H9 (cell line): ENCODE measurements at regions not wholly inside any gene's neighbourhood (a gene's known extent, or its start where the extent isn't known, plus 50 kb on each side); places are given as distances from the start of the nearest gene placed in this dataset.

ENCODE experiments used
- DNase-seq: peaks from one replicate; pipeline ENCODE4 v3.0.0-alpha.2; 2017
- H2AFZ ChIP-seq: one replicate; pipeline ENCODE4 v1.6.1; 2013; ENCODE audit warnings: mild to moderate bottlenecking, low read length, control low read depth, moderate library complexity
- H2AK5ac ChIP-seq: 2 replicates; pipeline ENCODE4 v1.6.1; 2013; ENCODE audit warnings: low read length, control low read depth, mixed read lengths; ENCODE audit not compliant: insufficient read length
- H2BK120ac ChIP-seq: one replicate; pipeline ENCODE4 v1.6.1; 2013; ENCODE audit warnings: low read depth, mild to moderate bottlenecking, low read length, control low read depth, inconsistent platforms; ENCODE audit not compliant: poor library complexity, severe bottlenecking
- H2BK12ac ChIP-seq: 2 replicates; pipeline ENCODE4 v1.6.1; 2013; ENCODE audit warnings: low read length, control low read depth, mixed read lengths, low read depth; ENCODE audit not compliant: insufficient read length
- H2BK15ac ChIP-seq: 2 replicates; pipeline ENCODE4 v1.6.1; 2013; ENCODE audit warnings: low read depth, low read length, control low read depth
- H2BK20ac ChIP-seq: one replicate; pipeline ENCODE4 v1.6.1; 2013; ENCODE audit warnings: low read depth, mild to moderate bottlenecking, low read length, control low read depth, inconsistent platforms; ENCODE audit not compliant: poor library complexity, severe bottlenecking
- H2BK5ac ChIP-seq: 2 replicates; pipeline ENCODE4 v1.6.1; 2013; ENCODE audit warnings: low read length, control low read depth, mixed read lengths; ENCODE audit not compliant: insufficient read length
- H3K14ac ChIP-seq: 2 replicates; pipeline ENCODE4 v1.6.1; 2013; ENCODE audit warnings: low read length, control low read depth; ENCODE audit not compliant: insufficient read depth
- H3K18ac ChIP-seq: 2 replicates; pipeline ENCODE4 v1.6.1; 2013; ENCODE audit warnings: low read depth, mild to moderate bottlenecking, mixed read lengths, low read length, control low read depth; ENCODE audit not compliant: insufficient read length
- H3K23ac ChIP-seq: 2 replicates; pipeline ENCODE4 v1.6.1; 2013; ENCODE audit warnings: low read length, control low read depth, mixed read lengths, low read depth; ENCODE audit not compliant: insufficient read length
- H3K23me2 ChIP-seq: 2 replicates; pipeline ENCODE4 v1.6.1; 2013; ENCODE audit warnings: low read depth, mild to moderate bottlenecking, mixed read lengths, low read length, control low read depth; ENCODE audit not compliant: insufficient read length, poor library complexity, severe bottlenecking
- H3K27ac ChIP-seq: 2 replicates; pipeline ENCODE4 v1.5.1; 2013; ENCODE audit warnings: low read length, control low read depth, mixed read lengths, low read depth; ENCODE audit not compliant: insufficient read length
- H3K27me3 ChIP-seq: 2 replicates; pipeline ENCODE4 v1.6.1; 2013; ENCODE audit warnings: low read length, control low read depth, inconsistent platforms; ENCODE audit not compliant: insufficient read depth
- H3K4ac ChIP-seq: 2 replicates; pipeline ENCODE4 v1.6.1; 2013; ENCODE audit warnings: low read depth, mild to moderate bottlenecking, control low read depth, inconsistent platforms, low read length, moderate library complexity
- H3K4me1 ChIP-seq: 2 replicates; pipeline ENCODE4 v1.6.1; 2013; ENCODE audit warnings: low read length, control low read depth, inconsistent platforms; ENCODE audit not compliant: insufficient read depth
- H3K4me2 ChIP-seq: 2 replicates; pipeline ENCODE4 v1.6.1; 2013; ENCODE audit warnings: low read length, control low read depth, mixed read lengths; ENCODE audit not compliant: insufficient read length, insufficient read depth
- H3K56ac ChIP-seq: 2 replicates; pipeline ENCODE4 v1.6.1; 2013; ENCODE audit warnings: low read depth, mild to moderate bottlenecking, mixed read lengths, low read length, control low read depth; ENCODE audit not compliant: insufficient read length
- H3K79me1 ChIP-seq: 2 replicates; pipeline ENCODE4 v1.6.1; 2013; ENCODE audit warnings: low read depth, mild to moderate bottlenecking, moderate library complexity, low read length, control low read depth, inconsistent platforms; ENCODE audit not compliant: insufficient read depth, poor library complexity, severe bottlenecking
- H3K79me2 ChIP-seq: 2 replicates; pipeline ENCODE4 v1.6.1; 2013; ENCODE audit warnings: low read length, control low read depth, inconsistent platforms; ENCODE audit not compliant: insufficient read depth
- H3K9ac ChIP-seq: 2 replicates; pipeline ENCODE4 v1.6.1; 2013; ENCODE audit warnings: low read length, control low read depth, mixed read lengths; ENCODE audit not compliant: insufficient read length; ENCODE audit errors: extremely low read depth
- H3K9me3 ChIP-seq: one replicate; pipeline ENCODE4 v1.6.1; 2013; ENCODE audit warnings: low read depth, low read length, inconsistent platforms; ENCODE audit not compliant: control insufficient read depth
- H3T11ph ChIP-seq: one replicate; pipeline ENCODE4 v1.6.1; 2013; ENCODE audit warnings: mild to moderate bottlenecking, low read length, control low read depth, inconsistent platforms
- H4K20me1 ChIP-seq: one replicate; pipeline ENCODE4 v1.6.1; 2013; ENCODE audit not compliant: control insufficient read depth, insufficient read length, insufficient read depth
- H4K5ac ChIP-seq: 2 replicates; pipeline ENCODE4 v1.6.1; 2013; ENCODE audit warnings: low read depth, mild to moderate bottlenecking, mixed read lengths, low read length, control low read depth; ENCODE audit not compliant: insufficient read length
- H4K8ac ChIP-seq: replicated peaks from 2 replicates; pipeline ENCODE4 v1.6.1; 2013; ENCODE audit warnings: low read length, control low read depth, mixed read lengths, low read depth; ENCODE audit not compliant: insufficient read length
- H4K91ac ChIP-seq: 2 replicates; pipeline ENCODE4 v1.6.1; 2013; ENCODE audit warnings: low read depth, mild to moderate bottlenecking, moderate library complexity, mixed read lengths, low read length, control low read depth; ENCODE audit not compliant: insufficient read length
- H3K27ac Mint-ChIP-seq, 3 experiments: 2 replicates in 2 of 3; 3 replicates in 1 of 3; pipeline ENCODE4 v1.8.0; 2020 to 2021; ENCODE audit warnings: mixed read lengths in 3 of 3, mild to moderate bottlenecking in 1 of 3, moderate library complexity in 1 of 3
- H3K27me3 Mint-ChIP-seq: 2 replicates; pipeline ENCODE4 v1.8.0; 2021; ENCODE audit warnings: low read depth, mild to moderate bottlenecking, moderate library complexity, mixed read lengths
- H3K36me3 Mint-ChIP-seq, 3 experiments: 2 replicates in 2 of 3; 3 replicates in 1 of 3; pipeline ENCODE4 v1.8.0; 2020 to 2021; ENCODE audit warnings: low read depth in 3 of 3, mixed read lengths in 3 of 3; ENCODE audit not compliant: insufficient read depth in 1 of 3
- H3K4me1 Mint-ChIP-seq, 2 experiments: 2 replicates each; pipeline ENCODE4 v1.8.0; 2020; ENCODE audit warnings: mixed read lengths in 2 of 2
- H3K4me3 Mint-ChIP-seq, 2 experiments: 2 replicates in 1 of 2; 3 replicates in 1 of 2; pipeline ENCODE4 v1.8.0; 2020 to 2021; ENCODE audit warnings: mild to moderate bottlenecking in 2 of 2, mixed read lengths in 2 of 2, moderate library complexity in 1 of 2
- H3K9me3 Mint-ChIP-seq, 2 experiments: 2 replicates in 1 of 2; 3 replicates in 1 of 2; pipeline ENCODE4 v1.8.0; 2020; ENCODE audit warnings: mild to moderate bottlenecking in 2 of 2, mixed read lengths in 2 of 2, moderate library complexity in 1 of 2
- TF ChIP-seq, protein P1 (sequence below): fragments of 200-600 bp; sonication (generic); conservative IDR thresholded peaks from 3 replicates; pipeline ENCODE4 v1.8.0; 2021; ENCODE audit warnings: antibody characterized with exemption, mild to moderate bottlenecking

DNA sequence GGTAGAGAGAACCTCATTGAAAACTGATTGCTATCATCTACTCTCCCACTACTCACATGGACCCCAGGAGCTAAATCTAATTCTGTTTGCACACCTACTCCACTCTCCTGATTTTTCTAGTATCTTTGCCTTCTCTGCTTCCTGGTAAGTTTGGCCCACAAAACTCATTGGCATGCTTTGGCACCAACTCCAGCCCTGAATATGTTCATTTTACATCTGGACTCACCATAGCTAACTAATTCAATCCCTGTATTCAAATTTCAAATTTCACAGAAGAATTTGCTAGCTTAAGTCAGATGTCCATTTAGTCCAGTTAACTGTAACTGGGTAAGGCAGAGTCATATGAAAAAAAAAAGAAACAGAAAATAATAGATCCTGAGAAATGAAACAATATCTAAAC is 442.1 kb downstream of the SUCLG1 start:
- H3K18ac ChIP-seq = no peak overlapping the region
- no peaks in the 10 kb centered on the region for H4K20me1 ChIP-seq
- no peak overlapping the region for H3K56ac ChIP-seq
- no peak overlapping the region for H2AFZ ChIP-seq
- H3K4me1 Mint-ChIP-seq = no peaks in the 10 kb centered on the region
- no peaks in the 10 kb centered on the region for H3K9me3 ChIP-seq
- no peak overlapping the region for H3K4me3 Mint-ChIP-seq
- H2BK20ac ChIP-seq = no peak overlapping the region
- H2BK12ac ChIP-seq = no peak overlapping the region
- H3K79me2 ChIP-seq = no peaks in the 10 kb centered on the region
- H4K8ac ChIP-seq = no peak overlapping the region
- no peak overlapping the region for H2BK5ac ChIP-seq
- no peak overlapping the region for H3K14ac ChIP-seq
- no peak overlapping the region for H3T11ph ChIP-seq
- H3K4me1 ChIP-seq = no peaks in the 10 kb centered on the region
- peaks cover 0 to 5% of the 10 kb centered on the region in 2 experiments; a peak in 2 of 5 replicates for H3K9me3 Mint-ChIP-seq
- H3K36me3 Mint-ChIP-seq = peaks cover 0 to 5% (median 0%) of the 10 kb centered on the region in 3 experiments; a peak in 1 of 7 replicates
- no peak overlapping the region for H2BK15ac ChIP-seq
- no peak overlapping the region for H3K4ac ChIP-seq
- H3K9ac ChIP-seq = no peak overlapping the region
- 0 out of 7 replicates have a peak overlapping the region, but pooled peaks of 1 of the 3 experiments have one; percentile 2 for H3K27ac Mint-ChIP-seq
- no peak overlapping the region for H2AK5ac ChIP-seq
- no peak overlapping the region for H2BK120ac ChIP-seq
- H4K91ac ChIP-seq = no peak overlapping the region
- no peak overlapping the region for H3K23ac ChIP-seq
- TF ChIP-seq, protein P1, sequence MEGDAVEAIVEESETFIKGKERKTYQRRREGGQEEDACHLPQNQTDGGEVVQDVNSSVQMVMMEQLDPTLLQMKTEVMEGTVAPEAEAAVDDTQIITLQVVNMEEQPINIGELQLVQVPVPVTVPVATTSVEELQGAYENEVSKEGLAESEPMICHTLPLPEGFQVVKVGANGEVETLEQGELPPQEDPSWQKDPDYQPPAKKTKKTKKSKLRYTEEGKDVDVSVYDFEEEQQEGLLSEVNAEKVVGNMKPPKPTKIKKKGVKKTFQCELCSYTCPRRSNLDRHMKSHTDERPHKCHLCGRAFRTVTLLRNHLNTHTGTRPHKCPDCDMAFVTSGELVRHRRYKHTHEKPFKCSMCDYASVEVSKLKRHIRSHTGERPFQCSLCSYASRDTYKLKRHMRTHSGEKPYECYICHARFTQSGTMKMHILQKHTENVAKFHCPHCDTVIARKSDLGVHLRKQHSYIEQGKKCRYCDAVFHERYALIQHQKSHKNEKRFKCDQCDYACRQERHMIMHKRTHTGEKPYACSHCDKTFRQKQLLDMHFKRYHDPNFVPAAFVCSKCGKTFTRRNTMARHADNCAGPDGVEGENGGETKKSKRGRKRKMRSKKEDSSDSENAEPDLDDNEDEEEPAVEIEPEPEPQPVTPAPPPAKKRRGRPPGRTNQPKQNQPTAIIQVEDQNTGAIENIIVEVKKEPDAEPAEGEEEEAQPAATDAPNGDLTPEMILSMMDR = no peak
- H3K27ac ChIP-seq = no peak overlapping the region
- no peaks in the 10 kb centered on the region for H3K23me2 ChIP-seq
- DNase-seq = no peak
- no peak overlapping the region for H4K5ac ChIP-seq
- no peaks in the 10 kb centered on the region for H3K27me3 Mint-ChIP-seq
- no peaks in the 10 kb centered on the region for H3K79me1 ChIP-seq
- H3K27me3 ChIP-seq = no peaks in the 10 kb centered on the region
- H3K4me2 ChIP-seq = no peak overlapping the region
